Esophagus muscularis mucosa (tissue), 4 donors: ENCODE measurements at regions not wholly inside any gene's neighbourhood (a gene's known extent, or its start where the extent isn't known, plus 50 kb on each side); places are given as distances from the start of the nearest gene placed in this dataset.

ENCODE experiments used
- CTCF ChIP-seq, 3 experiments: fragments of 200-600 bp in 2 of 3; fragments of 450-650 bp in 1 of 3; sonication (generic) in 2 of 3; IDR thresholded peaks; one replicate each; pipeline ENCODE4 v1.5.1; 2017 to 2019; ENCODE audit warnings: antibody characterized with exemption in 3 of 3, mild to moderate bottlenecking in 2 of 3, moderate library complexity in 1 of 3
- EP300 ChIP-seq: sonication (generic); formaldehyde crosslinking; IDR thresholded peaks from one replicate; pipeline ENCODE4 v1.6.1; 2017; ENCODE audit warnings: antibody characterized with exemption
- POLR2A ChIP-seq: fragments of 450-650 bp; IDR thresholded peaks from one replicate; pipeline ENCODE4 v1.6.1; 2017; ENCODE audit warnings: antibody characterized with exemption, moderate library complexity, mild to moderate bottlenecking, low read depth
- POLR2AphosphoS5 ChIP-seq, 2 donors: sonication (generic); formaldehyde crosslinking; IDR thresholded peaks; one replicate each; pipeline ENCODE4 v1.6.1; 2017; ENCODE audit warnings: antibody characterized with exemption in 2 of 2

GRCh38 chr7:106604303-106604924 is 56.5 kb downstream of the CCDC71L start:
- TF ChIP-seq CTCF (IDR thresholded peaks at IDR 0.05), result no peak
- no peak for TF ChIP-seq POLR2AphosphoS5 (IDR thresholded peaks at IDR 0.05)
- TF ChIP-seq POLR2A, result no peak
- TF ChIP-seq EP300, result no peak
